ENCODE measurements at regions not wholly inside any gene's neighbourhood (a gene's known extent, or its start where the extent isn't known, plus 50 kb on each side); places are given as distances from the start of the nearest gene placed in this dataset.

GRCh38 chr11:127369356-127369755 is 368.8 kb upstream of the KIRREL3 start:
- no peak for DNase-seq

- DNase-seq, result no peak
Observed at GRCh38 chr11:127362754-127363308, 362.3 kb upstream of the KIRREL3 start.

- DNase-seq, result no peak
Observed at GRCh38 chr11:127358160-127358559, 357.6 kb upstream of the KIRREL3 start.

- no peak for DNase-seq
Observed at GRCh38 chr11:127350476-127350875, 349.9 kb upstream of the KIRREL3 start.

GRCh38 chr11:127345819-127346459 is 345.4 kb upstream of the KIRREL3 start:
- peak in 1 of 2 donors; percentile 28 for DNase-seq

- DNase-seq, result no peak
Observed at GRCh38 chr11:127340438-127340837, 339.9 kb upstream of the KIRREL3 start.

GRCh38 chr11:127339376-127339775 is 338.8 kb upstream of the KIRREL3 start:
- no peak for DNase-seq

GRCh38 chr11:127338380-127339259 is 338.1 kb upstream of the KIRREL3 start:
- no peak for DNase-seq

GRCh38 chr11:127334466-127334865 is 333.9 kb upstream of the KIRREL3 start:
- DNase-seq, result no peak

GRCh38 chr11:127332896-127333295 is 332.3 kb upstream of the KIRREL3 start:
- no peak for DNase-seq

- DNase-seq, result no peak
Observed at GRCh38 chr11:127330044-127330443, 329.5 kb upstream of the KIRREL3 start.

- no peak for DNase-seq
Observed at GRCh38 chr11:127308291-127308690, 307.7 kb upstream of the KIRREL3 start.

- DNase-seq, result no peak
Observed at GRCh38 chr11:127307700-127308099, 307.1 kb upstream of the KIRREL3 start.

- no peak for DNase-seq
Observed at GRCh38 chr11:127304634-127305033, 304.1 kb upstream of the KIRREL3 start.

- DNase-seq, result no peak
Observed at GRCh38 chr11:127288926-127289325, 288.4 kb upstream of the KIRREL3 start.

- no peak for DNase-seq
Observed at GRCh38 chr11:127281534-127281933, 281.0 kb upstream of the KIRREL3 start.

- DNase-seq, result no peak
Observed at GRCh38 chr11:127275774-127276173, 275.2 kb upstream of the KIRREL3 start.

GRCh38 chr11:127274328-127274676 is 273.7 kb upstream of the KIRREL3 start:
- no peak for DNase-seq

GRCh38 chr11:127273593-127274327 is 273.2 kb upstream of the KIRREL3 start:
- DNase-seq, result no peak

- DNase-seq, result no peak
Observed at GRCh38 chr11:127270851-127271250, 270.3 kb upstream of the KIRREL3 start.

GRCh38 chr11:127269911-127270310 is 269.3 kb upstream of the KIRREL3 start:
- no peak for DNase-seq

GRCh38 chr11:127268932-127269331 is 268.4 kb upstream of the KIRREL3 start:
- DNase-seq, result no peak

GRCh38 chr11:127268521-127268920 is 268.0 kb upstream of the KIRREL3 start:
- DNase-seq, result no peak
